ENCODE measurements at regions not wholly inside any gene's neighbourhood (a gene's known extent, or its start where the extent isn't known, plus 50 kb on each side); places are given as distances from the start of the nearest gene placed in this dataset.

- Histone ChIP-seq H3K79me2 (ENCODE audit: control insufficient read depth, low read length) (no peaks in the 10 kb centered on the region), H3K4me3 (ENCODE audit: low read length) (no peak overlapping the region), H3K27ac (ENCODE audit: low read depth, low read length) (no peak overlapping the region), H4K20me1 (ENCODE audit: control insufficient read depth, insufficient read depth, low read depth, low read length) (no peaks in the 10 kb centered on the region), H3K36me3 (ENCODE audit: control insufficient read depth, low read length) (no peaks in the 10 kb centered on the region), H3K9me3 (ENCODE audit: control insufficient read depth, insufficient read depth, low read length) (no peaks in the 10 kb centered on the region), H3K9me2 (replicated peaks; ENCODE audit: control insufficient read depth, low read length) (no peaks in the 10 kb centered on the region), H3F3A (ENCODE audit: control insufficient read depth, insufficient read depth) (no peaks in the 10 kb centered on the region), H3K27me3 (ENCODE audit: control insufficient read depth, low read length) (no peaks in the 10 kb centered on the region), H3K4me1 (ENCODE audit: control insufficient read depth, low read length) (no peaks in the 10 kb centered on the region), H3K4me2 (ENCODE audit: low read length) (no peak overlapping the region)
- no peak for TF ChIP-seq CTCF (IDR thresholded peaks at IDR 0.05; ENCODE audit: low read depth, low read length, poor library complexity, severe bottlenecking)
- TF ChIP-seq EZH2phosphoT487 (IDR thresholded peaks at IDR 0.05; ENCODE audit: borderline replicate concordance, low read length), result no peak
Observed at GRCh38 chr12:60337839-60338549, 742.2 kb downstream of the SLC16A7 start.

GRCh38 chr12:60345442-60345841 is 749.6 kb downstream of the SLC16A7 start:
- H3K36me3 ChIP-seq (ENCODE audit: control insufficient read depth, low read length), result no peaks in the 10 kb centered on the region
- no peak overlapping the region for H3K27ac ChIP-seq (ENCODE audit: low read depth, low read length)
- no peaks in the 10 kb centered on the region for H3K9me3 ChIP-seq (ENCODE audit: control insufficient read depth, insufficient read depth, low read length)
- H3K79me2 ChIP-seq (ENCODE audit: control insufficient read depth, low read length), result no peaks in the 10 kb centered on the region
- no peak overlapping the region for H3K4me3 ChIP-seq (ENCODE audit: low read length)
- no peaks in the 10 kb centered on the region for H3K27me3 ChIP-seq (ENCODE audit: control insufficient read depth, low read length)
- H4K20me1 ChIP-seq (ENCODE audit: control insufficient read depth, insufficient read depth, low read depth, low read length), result no peaks in the 10 kb centered on the region
- no peaks in the 10 kb centered on the region for H3K9me2 ChIP-seq (replicated peaks; ENCODE audit: control insufficient read depth, low read length)
- H3K4me1 ChIP-seq (ENCODE audit: control insufficient read depth, low read length), result no peaks in the 10 kb centered on the region
- no peak overlapping the region for H3K4me2 ChIP-seq (ENCODE audit: low read length)
- TF ChIP-seq EZH2phosphoT487 (IDR thresholded peaks at IDR 0.05; ENCODE audit: borderline replicate concordance, low read length) (no peak), CTCF (IDR thresholded peaks at IDR 0.05; ENCODE audit: low read depth, low read length, poor library complexity, severe bottlenecking) (no peak)
- no peaks in the 10 kb centered on the region for H3F3A ChIP-seq (ENCODE audit: control insufficient read depth, insufficient read depth)

- no peak overlapping the region for H3K4me2 ChIP-seq (ENCODE audit: low read length)
- no peaks in the 10 kb centered on the region for H4K20me1 ChIP-seq (ENCODE audit: control insufficient read depth, insufficient read depth, low read depth, low read length)
- H3K36me3 ChIP-seq (ENCODE audit: control insufficient read depth, low read length), result no peaks in the 10 kb centered on the region
- H3K4me3 ChIP-seq (ENCODE audit: low read length), result no peak overlapping the region
- no peaks in the 10 kb centered on the region for H3K9me2 ChIP-seq (replicated peaks; ENCODE audit: control insufficient read depth, low read length)
- TF ChIP-seq CTCF (IDR thresholded peaks at IDR 0.05; ENCODE audit: low read depth, low read length, poor library complexity, severe bottlenecking), result no peak
- no peak for TF ChIP-seq EZH2phosphoT487 (IDR thresholded peaks at IDR 0.05; ENCODE audit: borderline replicate concordance, low read length)
- no peaks in the 10 kb centered on the region for H3F3A ChIP-seq (ENCODE audit: control insufficient read depth, insufficient read depth)
- H3K27me3 ChIP-seq (ENCODE audit: control insufficient read depth, low read length), result no peaks in the 10 kb centered on the region
- no peaks in the 10 kb centered on the region for H3K9me3 ChIP-seq (ENCODE audit: control insufficient read depth, insufficient read depth, low read length)
- H3K27ac ChIP-seq (ENCODE audit: low read depth, low read length), result no peak overlapping the region
- H3K79me2 ChIP-seq (ENCODE audit: control insufficient read depth, low read length), result no peaks in the 10 kb centered on the region
- H3K4me1 ChIP-seq (ENCODE audit: control insufficient read depth, low read length), result no peaks in the 10 kb centered on the region
Observed at GRCh38 chr12:60349232-60349978, 753.6 kb downstream of the SLC16A7 start.

All from DOHH2 (cell line).